ENCODE measurements at regions not wholly inside any gene's neighbourhood (a gene's known extent, or its start where the extent isn't known, plus 50 kb on each side); places are given as distances from the start of the nearest gene placed in this dataset.

DNA sequence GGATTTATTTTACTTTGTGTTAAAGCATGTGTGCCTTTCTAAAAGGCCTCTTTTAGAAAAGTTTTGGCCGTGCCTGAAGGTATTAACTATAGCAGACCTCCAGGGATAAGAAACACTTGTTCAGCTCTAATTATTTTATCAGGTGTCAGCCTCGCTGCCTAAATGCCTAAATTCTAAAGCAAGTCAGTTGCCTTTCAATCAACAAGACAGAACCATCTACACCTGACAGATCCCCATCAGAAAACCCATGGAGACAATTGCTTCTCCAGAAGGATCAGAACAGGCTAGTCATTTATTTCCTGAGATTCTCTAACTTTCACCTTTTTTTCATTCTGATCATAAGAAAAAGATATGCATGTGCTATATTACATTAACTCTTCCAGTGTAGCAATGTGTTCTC, 171.4 kb upstream of the GPC6 start:
- TF ChIP-seq ASH2L (IDR thresholded peaks at IDR 0.05; ENCODE audit: insufficient read length, low read depth, low read length), result no peak
- TF ChIP-seq POLR2A (IDR thresholded peaks at IDR 0.05; ENCODE audit: insufficient read depth in 1 of 2, low read depth in 2 of 2, low read length in 2 of 2), result no peak
- TF ChIP-seq ZFP62 (CRISPR knock-in tag; IDR thresholded peaks at IDR 0.05), result no peak
- TF ChIP-seq MAFK (conservative IDR thresholded peaks at IDR 0.05 in 1 of 2, IDR thresholded peaks at IDR 0.05 in 1 of 2; ENCODE audit: low read length in 2 of 2), result no peak

Data from HepG2 (cell line).